SJSA1 (cell line): ENCODE measurements at regions not wholly inside any gene's neighbourhood (a gene's known extent, or its start where the extent isn't known, plus 50 kb on each side); places are given as distances from the start of the nearest gene placed in this dataset.
A peak's percentile ranks its signal among the peaks of the same experiment; 100 is the strongest.

Experiments
- DNase-seq, 2 experiments: peaks; one replicate each; pipeline ENCODE4 v3.0.0-alpha.2; 2015 to 2020; ENCODE audit warnings: low spot score in 2 of 2, low read depth in 1 of 2
- H3K27ac ChIP-seq: fragments of 250-450 bp; sonication (Bioruptor Pico); 2 replicates; pipeline ENCODE4 v1.5.1; 2020; ENCODE audit warnings: mild to moderate bottlenecking, moderate library complexity
- H3K27me3 ChIP-seq: fragments of 250-450 bp; sonication (Bioruptor Pico); replicated peaks from 2 replicates; pipeline ENCODE4 v1.5.1; 2020; ENCODE audit warnings: mild to moderate bottlenecking, moderate library complexity
- H3K36me3 ChIP-seq: fragments of 250-450 bp; sonication (Bioruptor Pico); 2 replicates; pipeline ENCODE4 v1.5.1; 2020; ENCODE audit warnings: mild to moderate bottlenecking
- H3K4me1 ChIP-seq: fragments of 250-450 bp; sonication (Bioruptor Pico); replicated peaks from 2 replicates; pipeline ENCODE4 v1.6.1; 2021; ENCODE audit warnings: mild to moderate bottlenecking
- H3K4me3 ChIP-seq: fragments of 250-450 bp; sonication (Bioruptor Pico); 2 replicates; pipeline ENCODE4 v1.5.1; 2020; ENCODE audit warnings: mild to moderate bottlenecking
- H3K9me3 ChIP-seq: fragments of 250-450 bp; sonication (Bioruptor Pico); replicated peaks from 2 replicates; pipeline ENCODE4 v1.5.1; 2020; ENCODE audit warnings: mild to moderate bottlenecking

DNA sequence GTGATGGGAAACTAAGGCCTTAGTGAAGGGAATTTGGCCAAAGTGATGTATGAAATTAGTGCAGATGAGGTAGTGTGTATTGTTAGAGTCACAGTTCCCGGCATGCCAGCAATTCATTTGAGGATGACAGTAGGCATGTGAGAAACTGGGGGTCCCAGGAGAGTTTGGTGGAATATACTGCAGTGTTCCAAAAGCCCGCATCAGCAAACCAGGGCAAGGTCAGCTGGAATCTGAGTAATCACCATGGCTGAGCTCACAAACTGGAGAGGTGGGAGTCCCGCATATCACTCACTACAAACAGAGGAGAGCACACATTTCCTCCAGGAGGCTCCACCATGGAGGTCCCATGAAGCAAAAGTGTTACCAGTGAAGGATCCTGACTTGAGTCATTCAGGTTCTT lies 740.7 kb downstream of the TNS3 start:
- Histone ChIP-seq H3K27ac (no peak overlapping the region), H3K9me3 (no peaks in the 10 kb centered on the region), H3K36me3 (no peaks in the 10 kb centered on the region), H3K4me1 (peaks cover under 1% of the 10 kb centered on the region; the same call in 1 of the 2 replicates), H3K27me3 (no peaks in the 10 kb centered on the region), H3K4me3 (no peak overlapping the region)
- DNase-seq = no peak

- H3K36me3 ChIP-seq = no peaks in the 10 kb centered on the region
- no peaks in the 10 kb centered on the region for H3K9me3 ChIP-seq
- H3K27me3 ChIP-seq = no peaks in the 10 kb centered on the region
- no peak overlapping the region for H3K4me3 ChIP-seq
- H3K4me1 ChIP-seq = peaks cover 15% of the 10 kb centered on the region
- H3K27ac ChIP-seq = no peak overlapping the region
- DNase-seq = peak in 1 of 2 experiments; percentile 16
These were observed 742.3 kb downstream of the TNS3 start for GRCh38 chr7:46839651-46840050.

GRCh38 chr7:46838463-46838862 lies 743.4 kb downstream of the TNS3 start:
- Histone ChIP-seq H3K4me3 (no peak overlapping the region), H3K4me1 (peaks cover 20% of the 10 kb centered on the region), H3K9me3 (no peaks in the 10 kb centered on the region), H3K27ac (no peak overlapping the region), H3K36me3 (no peaks in the 10 kb centered on the region), H3K27me3 (no peaks in the 10 kb centered on the region)
- DNase-seq = no peak

DNA sequence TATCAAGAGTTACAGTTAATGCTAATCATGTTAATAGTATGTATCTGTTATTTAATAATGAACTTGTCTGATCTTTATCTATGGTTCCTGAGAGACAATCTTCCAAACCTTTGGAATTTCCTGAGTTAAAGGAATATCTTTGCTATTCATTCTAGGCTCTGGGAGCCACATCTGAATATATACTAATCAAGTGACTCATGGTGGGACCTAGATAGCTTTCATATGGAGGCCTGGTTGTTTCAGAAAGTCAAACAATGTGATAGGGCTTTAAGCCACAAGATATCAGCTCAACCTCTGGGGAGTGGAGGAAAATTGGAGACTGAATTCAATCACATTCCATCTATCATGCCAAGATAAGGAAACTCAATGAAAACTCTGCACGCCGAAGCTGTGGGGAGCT lies 746.4 kb downstream of the TNS3 start:
- peak in 1 of 2 experiments; percentile 73 for DNase-seq
- Histone ChIP-seq H3K36me3 (no peaks in the 10 kb centered on the region), H3K4me1 (peaks cover 20% of the 10 kb centered on the region), H3K27me3 (no peaks in the 10 kb centered on the region), H3K9me3 (no peaks in the 10 kb centered on the region), H3K27ac (peak overlapping the region; percentile 52), H3K4me3 (no peak overlapping the region)

- H3K9me3 ChIP-seq = no peaks in the 10 kb centered on the region
- H3K27me3 ChIP-seq = no peaks in the 10 kb centered on the region
- H3K4me1 ChIP-seq = peaks cover 20% of the 10 kb centered on the region
- H3K27ac ChIP-seq = peak overlapping the region; percentile 52
- DNase-seq = peak in 1 of 2 experiments; percentile 68
- H3K36me3 ChIP-seq = no peaks in the 10 kb centered on the region
- no peak overlapping the region for H3K4me3 ChIP-seq
These were observed 747.0 kb downstream of the TNS3 start for GRCh38 chr7:46834921-46835320.

GRCh38 chr7:46833197-46833596 lies 748.7 kb downstream of the TNS3 start:
- Histone ChIP-seq H3K27ac (no peak overlapping the region), H3K27me3 (no peaks in the 10 kb centered on the region), H3K4me1 (peaks cover 20% of the 10 kb centered on the region), H3K36me3 (no peaks in the 10 kb centered on the region), H3K9me3 (no peaks in the 10 kb centered on the region), H3K4me3 (no peak overlapping the region)
- DNase-seq = no peak

DNA sequence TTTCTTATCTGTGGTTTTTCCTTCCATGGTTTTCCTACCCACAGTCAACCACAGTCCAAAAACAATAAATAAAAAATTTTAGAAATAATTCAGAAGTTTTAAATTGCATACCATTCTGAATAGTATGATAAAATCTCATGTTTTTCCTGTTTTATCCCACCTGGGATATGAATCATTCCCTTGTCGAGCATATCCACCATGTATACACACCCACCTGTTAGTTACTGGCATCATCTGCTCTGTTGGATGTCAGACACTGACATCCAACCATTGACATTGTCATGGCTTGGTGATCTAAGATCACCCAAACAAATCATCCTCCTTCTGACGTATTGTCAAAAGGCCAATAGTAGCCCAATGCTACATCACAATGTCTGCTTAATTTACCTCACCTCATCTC lies 749.8 kb downstream of the TNS3 start:
- H3K9me3 ChIP-seq = no peaks in the 10 kb centered on the region
- H3K36me3 ChIP-seq = no peaks in the 10 kb centered on the region
- DNase-seq = no peak
- peaks cover 20% of the 10 kb centered on the region for H3K4me1 ChIP-seq
- H3K27ac ChIP-seq = no peak overlapping the region
- no peak overlapping the region for H3K4me3 ChIP-seq
- H3K27me3 ChIP-seq = no peaks in the 10 kb centered on the region

DNA sequence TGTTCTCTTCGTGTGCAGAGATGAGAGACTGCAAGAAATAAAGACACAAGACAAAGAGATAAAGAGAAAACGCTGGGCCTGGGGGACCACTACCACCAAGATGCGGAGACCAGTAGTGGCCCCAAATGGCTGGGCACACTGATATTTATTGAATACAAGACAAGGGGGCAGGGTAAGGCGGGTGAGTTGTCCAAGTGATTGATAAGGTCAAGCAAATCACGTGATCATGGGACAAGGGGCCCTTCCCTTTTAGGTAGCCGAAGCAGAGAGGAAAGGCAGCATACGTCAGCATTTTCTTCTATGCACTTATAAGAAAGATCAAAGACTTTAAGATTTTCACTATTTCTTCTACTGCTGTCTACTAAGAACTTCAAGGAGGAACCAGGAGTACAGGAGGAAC lies 762.1 kb downstream of the TNS3 start:
- no peak for DNase-seq
- no peaks in the 10 kb centered on the region for H3K4me1 ChIP-seq

GRCh38 chr7:46814516-46815250 lies 767.2 kb downstream of the TNS3 start:
- no peaks in the 10 kb centered on the region for H3K36me3 ChIP-seq
- no peak overlapping the region for H3K27ac ChIP-seq
- no peaks in the 10 kb centered on the region for H3K9me3 ChIP-seq
- no peak for DNase-seq
- no peak overlapping the region for H3K4me3 ChIP-seq
- H3K27me3 ChIP-seq = no peaks in the 10 kb centered on the region
- peaks cover 12% of the 10 kb centered on the region for H3K4me1 ChIP-seq

More for the DNA sequence above, 762.1 kb downstream of the TNS3 start:
- Histone ChIP-seq H3K9me3 (no peaks in the 10 kb centered on the region), H3K27me3 (no peaks in the 10 kb centered on the region), H3K4me3 (no peak overlapping the region), H3K27ac (no peak overlapping the region), H3K36me3 (no peaks in the 10 kb centered on the region)

DNA sequence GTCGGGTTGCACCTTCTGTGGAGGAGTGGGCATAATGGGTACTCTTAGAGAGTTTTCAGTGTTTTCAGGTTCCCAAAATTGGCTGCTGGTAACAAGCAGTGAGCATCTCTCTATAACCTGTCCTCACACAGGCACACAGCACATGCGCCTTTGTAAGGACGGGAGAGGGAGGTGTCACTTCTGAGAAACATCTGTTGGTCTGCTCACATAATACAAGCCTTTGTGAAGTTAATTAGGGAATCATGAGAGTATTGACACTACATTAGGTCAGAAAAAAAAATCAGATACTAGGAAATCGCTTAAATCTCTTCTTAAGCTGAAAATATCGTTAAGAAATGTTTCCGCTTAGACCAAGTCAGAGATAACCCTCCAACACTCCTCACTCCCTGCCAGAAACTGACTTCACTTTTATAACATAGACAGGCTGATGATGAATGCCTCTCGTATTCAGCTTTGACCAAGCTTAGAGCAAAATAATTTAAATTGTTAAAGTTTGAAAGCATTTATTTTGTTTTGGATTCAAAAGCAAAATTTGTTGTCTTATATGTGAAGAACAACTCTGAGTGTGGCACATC lies 769.7 kb downstream of the TNS3 start:
- no peaks in the 10 kb centered on the region for H3K36me3 ChIP-seq
- H3K27ac ChIP-seq = no peak overlapping the region
- H3K9me3 ChIP-seq = no peaks in the 10 kb centered on the region
- DNase-seq = no peak
- no peaks in the 10 kb centered on the region for H3K27me3 ChIP-seq
- H3K4me1 ChIP-seq = peaks cover 12% of the 10 kb centered on the region
- H3K4me3 ChIP-seq = no peak overlapping the region

- Histone ChIP-seq H3K27me3 (no peaks in the 10 kb centered on the region), H3K4me1 (peaks cover 12% of the 10 kb centered on the region), H3K4me3 (no peak overlapping the region), H3K27ac (peak overlapping the region; percentile 21; the same call in 1 of the 2 replicates), H3K36me3 (no peaks in the 10 kb centered on the region), H3K9me3 (no peaks in the 10 kb centered on the region)
- DNase-seq = peak; percentile 52 to 73
These were observed 770.4 kb downstream of the TNS3 start for GRCh38 chr7:46811529-46811928.

- Histone ChIP-seq H3K9me3 (no peaks in the 10 kb centered on the region), H3K36me3 (no peaks in the 10 kb centered on the region), H3K27ac (peak overlapping the region; percentile 21; the same call in 1 of the 2 replicates), H3K27me3 (no peaks in the 10 kb centered on the region), H3K4me1 (peaks cover 12% of the 10 kb centered on the region), H3K4me3 (no peak overlapping the region)
- no peak for DNase-seq
These were observed 770.9 kb downstream of the TNS3 start for GRCh38 chr7:46810986-46811385.

- Histone ChIP-seq H3K4me3 (no peak overlapping the region), H3K9me3 (no peaks in the 10 kb centered on the region), H3K27ac (no peak overlapping the region), H3K4me1 (peaks cover 12% of the 10 kb centered on the region), H3K36me3 (no peaks in the 10 kb centered on the region), H3K27me3 (no peaks in the 10 kb centered on the region)
- no peak for DNase-seq
These were observed 772.0 kb downstream of the TNS3 start for GRCh38 chr7:46809886-46810285.

DNA sequence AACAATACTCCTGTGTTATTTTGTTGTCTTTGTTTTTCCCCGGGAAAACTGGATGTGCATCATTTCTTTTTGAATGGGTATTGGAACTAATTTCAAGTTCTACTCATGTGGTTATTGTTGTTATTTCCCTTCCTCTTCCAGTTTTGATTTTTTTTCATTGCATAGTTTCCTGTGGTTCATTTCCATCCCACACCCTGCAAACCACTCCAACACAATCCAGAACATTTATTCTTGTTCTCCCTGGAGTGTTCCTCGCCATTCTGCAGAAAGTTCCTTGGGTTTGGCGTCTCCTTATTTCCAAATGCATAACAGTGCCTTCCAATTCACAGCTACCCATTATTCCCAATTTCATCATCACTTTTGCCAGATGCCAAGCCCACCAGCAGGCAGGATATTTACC lies 775.1 kb downstream of the TNS3 start:
- no peaks in the 10 kb centered on the region for H3K9me3 ChIP-seq
- H3K4me3 ChIP-seq = no peak overlapping the region

More for the DNA sequence above, 775.1 kb downstream of the TNS3 start:
- H3K4me1 ChIP-seq = peaks cover 11% of the 10 kb centered on the region
- DNase-seq = no peak
- H3K36me3 ChIP-seq = no peaks in the 10 kb centered on the region; the same call in 1 of the 2 replicates
- H3K27ac ChIP-seq = no peak overlapping the region
- no peaks in the 10 kb centered on the region for H3K27me3 ChIP-seq
